Mucosa of stomach (tissue), 1 donor: ENCODE measurements at regions not wholly inside any gene's neighbourhood (a gene's known extent, or its start where the extent isn't known, plus 50 kb on each side); places are given as distances from the start of the nearest gene placed in this dataset.

Experiments
- H3K27me3 ChIP-seq: one replicate; pipeline ENCODE4 v1.7.0; 2013; ENCODE audit warnings: mild to moderate bottlenecking, low read length; ENCODE audit not compliant: control insufficient read depth, insufficient read depth
- H3K36me3 ChIP-seq: one replicate; pipeline ENCODE4 v1.7.0; 2013; ENCODE audit warnings: low read length; ENCODE audit not compliant: control insufficient read depth, insufficient read depth
- H3K4me1 ChIP-seq: one replicate; pipeline ENCODE4 v1.7.0; 2013; ENCODE audit warnings: mild to moderate bottlenecking, low read length; ENCODE audit not compliant: control insufficient read depth, insufficient read depth
- H3K4me3 ChIP-seq: one replicate; pipeline ENCODE4 v1.7.0; 2013; ENCODE audit warnings: low read length
- H3K9ac ChIP-seq: one replicate; pipeline ENCODE4 v1.7.0; 2013; ENCODE audit warnings: mild to moderate bottlenecking, low read length, moderate library complexity
- H3K9me3 ChIP-seq: one replicate; pipeline ENCODE4 v1.7.0; 2013; ENCODE audit warnings: mild to moderate bottlenecking, low read length, moderate library complexity; ENCODE audit not compliant: control insufficient read depth
- donor health status: Pancreatic carcinoma.

GRCh38 chr6:140437619-140438345, 1063.3 kb upstream of the CITED2 start:
- Histone ChIP-seq H3K4me1 (no peaks in the 10 kb centered on the region), H3K4me3 (no peak overlapping the region), H3K9me3 (no peaks in the 10 kb centered on the region), H3K27me3 (no peaks in the 10 kb centered on the region), H3K9ac (no peak overlapping the region), H3K36me3 (no peaks in the 10 kb centered on the region)

GRCh38 chr6:140436023-140436811, 1061.8 kb upstream of the CITED2 start:
- no peaks in the 10 kb centered on the region for H3K4me1 ChIP-seq
- no peak overlapping the region for H3K4me3 ChIP-seq
- no peaks in the 10 kb centered on the region for H3K36me3 ChIP-seq
- no peaks in the 10 kb centered on the region for H3K9me3 ChIP-seq
- H3K27me3 ChIP-seq, result no peaks in the 10 kb centered on the region
- H3K9ac ChIP-seq, result no peak overlapping the region

GRCh38 chr6:140434761-140435160, 1060.3 kb upstream of the CITED2 start:
- Histone ChIP-seq H3K9ac (no peak overlapping the region), H3K9me3 (no peaks in the 10 kb centered on the region), H3K27me3 (no peaks in the 10 kb centered on the region), H3K4me3 (no peak overlapping the region), H3K4me1 (no peaks in the 10 kb centered on the region), H3K36me3 (no peaks in the 10 kb centered on the region)

- H3K27me3 ChIP-seq, result no peaks in the 10 kb centered on the region
- H3K4me3 ChIP-seq, result no peak overlapping the region
- H3K9me3 ChIP-seq, result no peaks in the 10 kb centered on the region
- H3K36me3 ChIP-seq, result no peaks in the 10 kb centered on the region
- no peak overlapping the region for H3K9ac ChIP-seq
- no peaks in the 10 kb centered on the region for H3K4me1 ChIP-seq
Measured at GRCh38 chr6:140433072-140433471, 1058.6 kb upstream of the CITED2 start.

GRCh38 chr6:140427842-140428241, 1053.4 kb upstream of the CITED2 start:
- H3K9me3 ChIP-seq, result no peaks in the 10 kb centered on the region
- no peaks in the 10 kb centered on the region for H3K27me3 ChIP-seq
- no peaks in the 10 kb centered on the region for H3K36me3 ChIP-seq
- no peaks in the 10 kb centered on the region for H3K4me1 ChIP-seq
- no peak overlapping the region for H3K4me3 ChIP-seq
- no peak overlapping the region for H3K9ac ChIP-seq

GRCh38 chr6:140414966-140415620, 1040.6 kb upstream of the CITED2 start:
- H3K36me3 ChIP-seq, result no peaks in the 10 kb centered on the region
- no peaks in the 10 kb centered on the region for H3K27me3 ChIP-seq
- no peak overlapping the region for H3K4me3 ChIP-seq
- H3K9ac ChIP-seq, result no peak overlapping the region
- no peaks in the 10 kb centered on the region for H3K9me3 ChIP-seq
- no peaks in the 10 kb centered on the region for H3K4me1 ChIP-seq

- Histone ChIP-seq H3K4me3 (no peak overlapping the region), H3K4me1 (no peaks in the 10 kb centered on the region), H3K27me3 (no peaks in the 10 kb centered on the region), H3K36me3 (no peaks in the 10 kb centered on the region), H3K9ac (no peak overlapping the region), H3K9me3 (no peaks in the 10 kb centered on the region)
Measured at GRCh38 chr6:140403020-140403419, 1028.6 kb upstream of the CITED2 start.

GRCh38 chr6:140401761-140402160, 1027.3 kb upstream of the CITED2 start:
- no peak overlapping the region for H3K4me3 ChIP-seq
- no peaks in the 10 kb centered on the region for H3K9me3 ChIP-seq

GRCh38 chr6:140398076-140398475, 1023.6 kb upstream of the CITED2 start:
- Histone ChIP-seq H3K27me3 (no peaks in the 10 kb centered on the region), H3K36me3 (no peaks in the 10 kb centered on the region), H3K4me1 (no peaks in the 10 kb centered on the region), H3K4me3 (no peak overlapping the region), H3K9ac (no peak overlapping the region), H3K9me3 (no peaks in the 10 kb centered on the region)

More at GRCh38 chr6:140401761-140402160, 1027.3 kb upstream of the CITED2 start:
- H3K36me3 ChIP-seq, result no peaks in the 10 kb centered on the region
- no peak overlapping the region for H3K9ac ChIP-seq
- H3K4me1 ChIP-seq, result no peaks in the 10 kb centered on the region
- no peaks in the 10 kb centered on the region for H3K27me3 ChIP-seq

- H3K27me3 ChIP-seq, result no peaks in the 10 kb centered on the region
- no peak overlapping the region for H3K4me3 ChIP-seq
- no peaks in the 10 kb centered on the region for H3K4me1 ChIP-seq
- H3K9ac ChIP-seq, result no peak overlapping the region
- no peaks in the 10 kb centered on the region for H3K9me3 ChIP-seq
- H3K36me3 ChIP-seq, result no peaks in the 10 kb centered on the region
Measured at GRCh38 chr6:140397106-140397505, 1022.7 kb upstream of the CITED2 start.

GRCh38 chr6:140393665-140394540, 1019.5 kb upstream of the CITED2 start:
- Histone ChIP-seq H3K9ac (no peak overlapping the region), H3K4me1 (no peaks in the 10 kb centered on the region), H3K36me3 (no peaks in the 10 kb centered on the region), H3K9me3 (no peaks in the 10 kb centered on the region), H3K27me3 (no peaks in the 10 kb centered on the region), H3K4me3 (no peak overlapping the region)
